Esophagus squamous epithelium (tissue), 4 donors: ENCODE measurements at regions not wholly inside any gene's neighbourhood (a gene's known extent, or its start where the extent isn't known, plus 50 kb on each side); places are given as distances from the start of the nearest gene placed in this dataset.

Experiments
- POLR2A ChIP-seq, 4 donors: fragments of 450-650 bp; IDR thresholded peaks; one replicate each; pipeline ENCODE4 v1.6.1; 2017; ENCODE audit warnings: antibody characterized with exemption in 4 of 4, mild to moderate bottlenecking in 4 of 4, moderate library complexity in 3 of 4
- TF ChIP-seq, protein P1 (sequence below), 6 experiments: fragments of 450-650 bp in 4 of 6; fragments of 200-600 bp in 2 of 6; sonication (generic) in 2 of 6; IDR thresholded peaks; one replicate each; pipeline ENCODE4 v1.5.1; 2016 to 2019; ENCODE audit warnings: antibody characterized with exemption in 6 of 6, mild to moderate bottlenecking in 4 of 6, moderate library complexity in 4 of 6

- TF ChIP-seq, protein P1, sequence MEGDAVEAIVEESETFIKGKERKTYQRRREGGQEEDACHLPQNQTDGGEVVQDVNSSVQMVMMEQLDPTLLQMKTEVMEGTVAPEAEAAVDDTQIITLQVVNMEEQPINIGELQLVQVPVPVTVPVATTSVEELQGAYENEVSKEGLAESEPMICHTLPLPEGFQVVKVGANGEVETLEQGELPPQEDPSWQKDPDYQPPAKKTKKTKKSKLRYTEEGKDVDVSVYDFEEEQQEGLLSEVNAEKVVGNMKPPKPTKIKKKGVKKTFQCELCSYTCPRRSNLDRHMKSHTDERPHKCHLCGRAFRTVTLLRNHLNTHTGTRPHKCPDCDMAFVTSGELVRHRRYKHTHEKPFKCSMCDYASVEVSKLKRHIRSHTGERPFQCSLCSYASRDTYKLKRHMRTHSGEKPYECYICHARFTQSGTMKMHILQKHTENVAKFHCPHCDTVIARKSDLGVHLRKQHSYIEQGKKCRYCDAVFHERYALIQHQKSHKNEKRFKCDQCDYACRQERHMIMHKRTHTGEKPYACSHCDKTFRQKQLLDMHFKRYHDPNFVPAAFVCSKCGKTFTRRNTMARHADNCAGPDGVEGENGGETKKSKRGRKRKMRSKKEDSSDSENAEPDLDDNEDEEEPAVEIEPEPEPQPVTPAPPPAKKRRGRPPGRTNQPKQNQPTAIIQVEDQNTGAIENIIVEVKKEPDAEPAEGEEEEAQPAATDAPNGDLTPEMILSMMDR (IDR thresholded peaks at IDR 0.05) = no peak
- TF ChIP-seq POLR2A (IDR thresholded peaks at IDR 0.05) = no peak
Observed at GRCh38 chr3:182220471-182220870, 508.7 kb downstream of the SOX2 start.
